PC-3 (cell line): ENCODE measurements at regions not wholly inside any gene's neighbourhood (a gene's known extent, or its start where the extent isn't known, plus 50 kb on each side); places are given as distances from the start of the nearest gene placed in this dataset.
A peak's percentile ranks its signal among the peaks of the same experiment; 100 is the strongest.

Experiments
- ATAC-seq: fragments of 200-7000 bp; cut with Tn5 transposase; 2 replicates; pipeline ENCODE4 v1.9.1; 2020; ENCODE audit warnings: mild to moderate bottlenecking, moderate library complexity
- BruUV-seq: library from RNA; stranded (reverse); fragments of 400-500 nt; replicated peaks from 2 replicates; lab custom pipeline; 2021; lab: Mats Ljungman, UMichigan
- CTCF ChIA-PET: fragments of 300-600 bp; sonication (Branson Sonifier 250); formaldehyde crosslinking; loops from one replicate; lab custom pipeline; 2022; ENCODE audit warnings: antibody characterized with exemption; lab: Charles Lee
- POLR2A ChIA-PET: fragments of 300-600 bp; sonication (Branson Sonifier 250); formaldehyde crosslinking; loops from one replicate; lab custom pipeline; 2022; ENCODE audit warnings: antibody characterized with exemption; ENCODE audit not compliant: unreplicated experiment; lab: Charles Lee
- DNase-seq: peaks from one replicate; pipeline ENCODE4 v3.0.0-alpha.2; 2015
- H2AFZ ChIP-seq: fragments of 300-600 bp; sonication (generic); 2 replicates; pipeline ENCODE4 v1.6.0; 2016; ENCODE audit warnings: antibody characterized with exemption, low read length
- H3F3A ChIP-seq: fragments of 300-600 bp; sonication (generic); one replicate; pipeline ENCODE4 v1.6.0; 2017; ENCODE audit warnings: antibody characterized with exemption, low read length, control low read depth, mild to moderate bottlenecking; ENCODE audit not compliant: unreplicated experiment
- H3K27ac ChIP-seq: fragments of 300-600 bp; sonication (generic); 2 replicates; pipeline ENCODE4 v1.5.1; 2016; ENCODE audit warnings: mild to moderate bottlenecking, low read length
- H3K27me3 ChIP-seq: fragments of 300-600 bp; sonication (generic); 2 replicates; pipeline ENCODE4 v1.6.1; 2016; ENCODE audit warnings: low read length, mixed read lengths
- H3K36me3 ChIP-seq: fragments of 300-600 bp; sonication (generic); 2 replicates; pipeline ENCODE4 v1.6.1; 2016; ENCODE audit warnings: low read depth, mixed run types, low read length, mixed read lengths
- H3K4me1 ChIP-seq: fragments of 300-600 bp; sonication (generic); 2 replicates; pipeline ENCODE4 v1.5.1; 2016; ENCODE audit warnings: low read length; ENCODE audit not compliant: insufficient read depth
- H3K4me2 ChIP-seq: fragments of 300-600 bp; sonication (generic); 2 replicates; pipeline ENCODE4 v1.6.0; 2016; ENCODE audit warnings: low read length
- H3K4me3 ChIP-seq: fragments of 300-600 bp; sonication (generic); 2 replicates; pipeline ENCODE4 v1.5.1; 2016; ENCODE audit warnings: mild to moderate bottlenecking, low read length, mixed read lengths
- H3K79me2 ChIP-seq: fragments of 300-600 bp; sonication (generic); 2 replicates; pipeline ENCODE4 v1.6.1; 2017; ENCODE audit warnings: low read length, mixed read lengths
- H3K9ac ChIP-seq: fragments of 300-600 bp; sonication (generic); 2 replicates; pipeline ENCODE4 v1.6.0; 2016; ENCODE audit warnings: mild to moderate bottlenecking, low read length
- H3K9me2 ChIP-seq: fragments of 300-600 bp; sonication (generic); replicated peaks from 2 replicates; pipeline ENCODE4 v1.6.1; 2016; ENCODE audit warnings: mixed run types, low read length, mixed read lengths
- H3K9me3 ChIP-seq: fragments of 300-600 bp; sonication (generic); 2 replicates; pipeline ENCODE4 v1.6.1; 2016; ENCODE audit warnings: low read length, mixed read lengths
- H4K20me1 ChIP-seq: fragments of 300-600 bp; sonication (generic); 2 replicates; pipeline ENCODE4 v1.6.1; 2016; ENCODE audit warnings: low read length, mixed read lengths
- EZH2 ChIP-seq: fragments of 300-600 bp; sonication (generic); IDR thresholded peaks from one replicate; pipeline ENCODE4 v1.6.1; 2017; ENCODE audit warnings: antibody characterized with exemption, mild to moderate bottlenecking, low read length; ENCODE audit not compliant: unreplicated experiment
- EZH2phosphoT487 ChIP-seq: fragments of 300-600 bp; sonication (generic); IDR thresholded peaks from 2 replicates; pipeline ENCODE4 v1.6.1; 2018; ENCODE audit warnings: mild to moderate bottlenecking, antibody characterized with exemption, low read length, borderline replicate concordance
- intact Hi-C: fragments of 100-400 bp; cut with micrococcal nuclease; formaldehyde crosslinking; loops from 2 replicates; pipeline ENCODE4 v1.9.0; 2023
- TF ChIP-seq, protein P1 (sequence below): fragments of 300-600 bp; sonication (generic); conservative IDR thresholded peaks from 2 replicates; pipeline ENCODE4 v1.5.1; 2017; ENCODE audit warnings: antibody characterized with exemption, low read depth, mild to moderate bottlenecking, low read length

DNA sequence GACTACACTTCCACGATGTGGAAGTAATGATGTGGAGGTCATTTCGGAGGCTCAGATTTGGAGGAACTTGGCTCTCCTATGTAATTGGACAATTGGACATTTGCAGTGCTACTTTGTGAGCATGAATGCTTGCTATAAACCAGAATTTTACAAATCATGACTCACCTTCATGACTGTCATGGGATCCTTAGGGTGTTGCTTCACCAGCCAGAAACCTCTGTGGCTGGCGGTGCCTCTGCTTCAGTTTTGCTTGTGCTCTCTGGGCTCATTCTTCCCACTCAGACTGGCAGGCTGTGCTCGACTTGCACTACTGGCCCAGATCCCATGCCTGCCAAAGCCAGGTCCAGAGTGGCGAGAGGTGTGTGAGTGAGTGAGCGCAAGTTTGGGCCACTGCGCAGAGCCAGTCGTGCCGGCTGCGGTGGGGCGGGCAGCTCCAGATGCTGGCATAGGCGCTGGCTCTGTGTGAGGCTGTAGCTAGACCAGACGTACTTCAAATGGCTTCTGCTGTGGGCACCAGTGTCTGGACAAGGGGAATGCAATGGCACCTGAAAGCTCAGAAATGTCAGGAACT, 387.8 kb downstream of the AEBP2 start:
- no peak for ATAC-seq
- Histone ChIP-seq H3K27me3 (no peaks in the 10 kb centered on the region), H3K36me3 (no peaks in the 10 kb centered on the region), H3K4me2 (no peak overlapping the region), H3K27ac (no peak overlapping the region), H3K79me2 (no peaks in the 10 kb centered on the region), H3K4me3 (no peak overlapping the region), H3K9ac (no peak overlapping the region), H2AFZ (no peak overlapping the region), H3F3A (no peaks in the 10 kb centered on the region), H3K9me2 (no peaks in the 10 kb centered on the region), H3K9me3 (no peaks in the 10 kb centered on the region), H4K20me1 (no peaks in the 10 kb centered on the region), H3K4me1 (no peaks in the 10 kb centered on the region)
- BruUV-seq: no TSS peak
- ChIA-PET CTCF (no interaction called here), POLR2A (interaction anchor here (0.5 kb wide), 1 partner anchor 14 kb away, joined by 3 read pairs; no protein-coding TSS in a partner anchor)
- peak; percentile 24 for DNase-seq
- no peak for TF ChIP-seq EZH2phosphoT487
- no peak for TF ChIP-seq EZH2
- TF ChIP-seq, protein P1, sequence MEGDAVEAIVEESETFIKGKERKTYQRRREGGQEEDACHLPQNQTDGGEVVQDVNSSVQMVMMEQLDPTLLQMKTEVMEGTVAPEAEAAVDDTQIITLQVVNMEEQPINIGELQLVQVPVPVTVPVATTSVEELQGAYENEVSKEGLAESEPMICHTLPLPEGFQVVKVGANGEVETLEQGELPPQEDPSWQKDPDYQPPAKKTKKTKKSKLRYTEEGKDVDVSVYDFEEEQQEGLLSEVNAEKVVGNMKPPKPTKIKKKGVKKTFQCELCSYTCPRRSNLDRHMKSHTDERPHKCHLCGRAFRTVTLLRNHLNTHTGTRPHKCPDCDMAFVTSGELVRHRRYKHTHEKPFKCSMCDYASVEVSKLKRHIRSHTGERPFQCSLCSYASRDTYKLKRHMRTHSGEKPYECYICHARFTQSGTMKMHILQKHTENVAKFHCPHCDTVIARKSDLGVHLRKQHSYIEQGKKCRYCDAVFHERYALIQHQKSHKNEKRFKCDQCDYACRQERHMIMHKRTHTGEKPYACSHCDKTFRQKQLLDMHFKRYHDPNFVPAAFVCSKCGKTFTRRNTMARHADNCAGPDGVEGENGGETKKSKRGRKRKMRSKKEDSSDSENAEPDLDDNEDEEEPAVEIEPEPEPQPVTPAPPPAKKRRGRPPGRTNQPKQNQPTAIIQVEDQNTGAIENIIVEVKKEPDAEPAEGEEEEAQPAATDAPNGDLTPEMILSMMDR: no peak
- intact Hi-C loops: no loop called here

DNA sequence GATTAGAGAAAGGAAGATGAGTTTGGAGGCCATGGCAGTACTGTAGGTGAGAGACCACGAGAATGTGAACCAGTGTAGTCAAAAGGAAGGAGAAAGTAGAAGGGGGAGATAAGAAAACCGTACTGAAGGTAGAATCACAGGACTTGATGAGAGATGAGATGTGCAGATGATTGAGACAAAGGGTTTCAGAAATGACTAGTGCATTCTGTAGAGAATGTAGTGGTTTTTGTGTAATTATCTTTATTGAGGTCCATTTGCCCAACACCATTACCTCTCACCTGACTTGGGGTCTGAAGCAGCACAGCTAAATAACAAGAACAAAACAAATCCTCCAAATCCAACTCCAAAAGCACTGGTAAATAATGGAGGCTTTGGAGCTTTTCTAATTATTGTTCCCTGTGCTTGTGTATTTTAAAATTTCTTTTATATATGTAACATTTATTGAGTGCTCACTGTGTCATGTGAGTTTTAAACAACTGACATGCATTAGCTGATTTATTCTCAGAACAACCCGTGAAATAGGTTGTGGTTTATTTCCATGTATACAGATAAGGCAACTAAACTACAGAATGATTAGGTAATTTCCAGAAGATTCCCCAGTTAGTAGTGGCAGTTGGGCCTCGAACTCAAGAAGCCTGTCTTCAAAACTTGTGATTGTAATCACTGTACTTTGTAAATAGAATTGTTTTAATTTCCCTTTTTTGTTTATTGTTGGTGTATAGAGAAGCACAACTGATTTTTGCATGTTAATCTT, 390.0 kb downstream of the AEBP2 start:
- no peaks in the 10 kb centered on the region for H3K36me3 ChIP-seq
- no TSS peak for BruUV-seq
- intact Hi-C loops: no loop called here
- CTCF ChIA-PET: no interaction called here
- DNase-seq (no peak), ATAC-seq (no peak)
- H3K4me1 ChIP-seq: no peaks in the 10 kb centered on the region
- POLR2A ChIA-PET: no interaction called here
- no peaks in the 10 kb centered on the region for H3K9me2 ChIP-seq
- H3K27ac ChIP-seq: no peak overlapping the region
- no peak overlapping the region for H3K4me3 ChIP-seq
- no peaks in the 10 kb centered on the region for H3K27me3 ChIP-seq
- no peaks in the 10 kb centered on the region for H4K20me1 ChIP-seq
- H3K79me2 ChIP-seq: no peaks in the 10 kb centered on the region
- no peaks in the 10 kb centered on the region for H3F3A ChIP-seq
- TF ChIP-seq EZH2phosphoT487: no peak
- no peak for TF ChIP-seq EZH2
- TF ChIP-seq, protein P1: no peak
- no peak overlapping the region for H3K9ac ChIP-seq
- H2AFZ ChIP-seq: no peak overlapping the region
- no peak overlapping the region for H3K4me2 ChIP-seq
- no peaks in the 10 kb centered on the region for H3K9me3 ChIP-seq

DNA sequence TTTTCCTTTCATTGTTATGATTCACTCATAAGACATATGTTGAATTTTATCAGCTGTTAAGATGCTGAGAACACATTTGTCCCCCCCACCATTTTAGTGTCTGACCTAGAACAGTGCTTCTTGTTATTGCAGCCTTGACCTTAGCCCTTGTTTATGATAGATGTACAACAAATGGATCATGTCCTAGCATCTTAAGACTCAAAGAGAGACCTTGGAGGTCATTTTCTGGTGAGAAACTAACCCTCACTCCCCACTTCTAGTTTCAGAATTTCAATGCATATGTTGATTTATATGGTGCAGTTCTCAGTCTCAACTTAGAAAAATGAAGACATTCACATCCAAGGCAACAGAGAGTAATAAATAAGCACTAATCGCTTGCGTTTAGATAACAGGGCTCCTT, 391.2 kb downstream of the AEBP2 start:
- Histone ChIP-seq H4K20me1 (no peaks in the 10 kb centered on the region), H3K9me2 (no peaks in the 10 kb centered on the region), H3K4me1 (no peaks in the 10 kb centered on the region), H3K9ac (no peak overlapping the region), H3K36me3 (no peaks in the 10 kb centered on the region), H3K79me2 (no peaks in the 10 kb centered on the region), H3K4me2 (no peak overlapping the region), H2AFZ (no peak overlapping the region), H3F3A (no peaks in the 10 kb centered on the region), H3K4me3 (no peak overlapping the region), H3K27ac (no peak overlapping the region), H3K9me3 (no peaks in the 10 kb centered on the region), H3K27me3 (no peaks in the 10 kb centered on the region)
- ATAC-seq: no peak
- BruUV-seq: no TSS peak
- no peak for DNase-seq
- ChIA-PET CTCF (no interaction called here), POLR2A (no interaction called here)
- TF ChIP-seq EZH2 (no peak), EZH2phosphoT487 (no peak)
- TF ChIP-seq, protein P1: no peak
- intact Hi-C loops: no loop called here
